ENCODE measurements at regions not wholly inside any gene's neighbourhood (a gene's known extent, or its start where the extent isn't known, plus 50 kb on each side); places are given as distances from the start of the nearest gene placed in this dataset.

- CTCF ChIA-PET: interaction anchor here (0.7 to 1.9 kb wide), 3 partner anchors 15 to 35 kb away, joined by 3 to 4 read pairs (median 3); no protein-coding TSS in a partner anchor
- DNase-seq: no peak
- H3K36me3 Mint-ChIP-seq (ENCODE audit: insufficient read depth, unreplicated experiment): no peaks in the 10 kb centered on the region
- intact Hi-C loops (cut with micrococcal nuclease; ENCODE audit: unreplicated experiment): no loop called here
- no TSS peak for BruUV-seq (replicated peaks)
- no peak overlapping the region for H3K27ac Mint-ChIP-seq (ENCODE audit: unreplicated experiment)
- peaks cover 16% of the 10 kb centered on the region for H3K4me1 Mint-ChIP-seq (ENCODE audit: low read depth, unreplicated experiment)
- H3K4me3 Mint-ChIP-seq (ENCODE audit: low read depth, unreplicated experiment): no peak overlapping the region
- H3K9me3 Mint-ChIP-seq (ENCODE audit: low read depth, unreplicated experiment): no peaks in the 10 kb centered on the region
- H3K27me3 Mint-ChIP-seq (ENCODE audit: unreplicated experiment): peaks cover 62% of the 10 kb centered on the region
- no peak for TF ChIP-seq CTCF (IDR thresholded peaks at IDR 0.05; ENCODE audit: unreplicated experiment)
Observed at GRCh38 chr6:37559050-37559449, 59.4 kb upstream of the CCDC167 start.

GRCh38 chr6:37558646-37559045 is 59.0 kb upstream of the CCDC167 start:
- CTCF ChIA-PET: interaction anchor here (1.2 to 1.9 kb wide), 2 partner anchors 15 to 21 kb away, joined by 3 to 4 read pairs; no protein-coding TSS in a partner anchor
- no peak for TF ChIP-seq CTCF (IDR thresholded peaks at IDR 0.05; ENCODE audit: unreplicated experiment)

DNA sequence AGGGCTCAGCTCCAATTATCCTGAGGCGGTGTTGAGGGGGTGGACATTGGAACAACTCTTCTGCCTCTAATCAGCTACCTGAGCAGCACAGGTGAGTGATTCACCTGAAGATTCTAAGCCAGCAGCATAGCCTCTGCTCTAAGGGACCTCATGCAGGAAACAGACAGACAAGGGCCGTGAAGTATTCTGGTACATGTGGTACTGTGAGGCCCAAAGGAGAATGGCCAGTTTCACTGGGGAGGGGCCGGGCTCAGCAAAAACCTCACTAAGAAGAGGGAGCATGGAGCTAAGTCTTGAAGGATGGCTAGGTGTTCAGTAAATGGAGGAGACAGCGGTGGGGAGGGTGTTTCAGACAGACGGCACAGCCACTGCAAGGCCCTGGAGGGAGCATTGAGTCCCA is 58.5 kb upstream of the CCDC167 start:
- Mint-ChIP-seq H3K9me3 (ENCODE audit: low read depth, unreplicated experiment) (no peaks in the 10 kb centered on the region), H3K36me3 (ENCODE audit: insufficient read depth, unreplicated experiment) (no peaks in the 10 kb centered on the region), H3K4me1 (ENCODE audit: low read depth, unreplicated experiment) (peaks cover 25% of the 10 kb centered on the region), H3K4me3 (ENCODE audit: low read depth, unreplicated experiment) (no peak overlapping the region), H3K27me3 (ENCODE audit: unreplicated experiment) (peaks cover 54% of the 10 kb centered on the region), H3K27ac (ENCODE audit: unreplicated experiment) (no peak overlapping the region)
- DNase-seq: no peak
- intact Hi-C loops (cut with micrococcal nuclease; ENCODE audit: unreplicated experiment): no loop called here
- no TSS peak for BruUV-seq (replicated peaks)
- CTCF ChIA-PET: interaction anchor here (1.2 kb wide), 1 partner anchor 14 kb away, joined by 3 read pairs; no protein-coding TSS in a partner anchor
- no peak for TF ChIP-seq CTCF (IDR thresholded peaks at IDR 0.05; ENCODE audit: unreplicated experiment)

More at GRCh38 chr6:37558646-37559045, 59.0 kb upstream of the CCDC167 start:
- BruUV-seq (replicated peaks): no TSS peak
- Mint-ChIP-seq H3K27me3 (ENCODE audit: unreplicated experiment) (peaks cover 58% of the 10 kb centered on the region), H3K4me3 (ENCODE audit: low read depth, unreplicated experiment) (no peak overlapping the region), H3K4me1 (ENCODE audit: low read depth, unreplicated experiment) (peaks cover 20% of the 10 kb centered on the region), H3K36me3 (ENCODE audit: insufficient read depth, unreplicated experiment) (no peaks in the 10 kb centered on the region), H3K27ac (ENCODE audit: unreplicated experiment) (no peak overlapping the region), H3K9me3 (ENCODE audit: low read depth, unreplicated experiment) (no peaks in the 10 kb centered on the region)
- intact Hi-C loops (cut with micrococcal nuclease; ENCODE audit: unreplicated experiment): no loop called here
- DNase-seq: no peak

DNA sequence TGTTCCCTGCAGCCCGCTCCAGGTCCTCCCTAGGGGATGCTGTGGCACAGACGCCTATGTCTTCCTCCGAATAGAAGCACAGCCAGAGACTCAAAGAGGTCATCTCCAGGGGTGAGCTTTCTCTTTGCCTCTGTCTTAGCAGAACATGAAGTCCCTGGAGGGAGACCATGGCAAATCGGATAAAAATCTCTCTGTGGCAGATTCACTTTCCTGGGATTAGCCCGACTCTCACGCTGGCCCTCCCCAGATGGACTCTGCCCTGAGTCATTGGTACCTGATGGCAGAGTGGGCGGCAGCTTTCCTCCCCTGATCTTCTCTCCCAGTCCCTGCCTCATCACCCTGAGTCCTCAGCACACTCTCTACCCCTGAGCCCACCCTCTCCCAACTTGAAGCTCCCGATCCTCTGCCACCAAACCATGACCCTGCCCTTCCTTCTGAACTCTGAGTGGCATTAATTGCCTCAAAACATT is 58.0 kb upstream of the CCDC167 start:
- TF ChIP-seq CTCF (IDR thresholded peaks at IDR 0.05; ENCODE audit: unreplicated experiment): no peak
- CTCF ChIA-PET: no interaction called here
- Mint-ChIP-seq H3K36me3 (ENCODE audit: insufficient read depth, unreplicated experiment) (no peaks in the 10 kb centered on the region), H3K9me3 (ENCODE audit: low read depth, unreplicated experiment) (no peaks in the 10 kb centered on the region), H3K27ac (ENCODE audit: unreplicated experiment) (no peak overlapping the region), H3K4me3 (ENCODE audit: low read depth, unreplicated experiment) (no peak overlapping the region), H3K27me3 (ENCODE audit: unreplicated experiment) (peaks cover 49% of the 10 kb centered on the region), H3K4me1 (ENCODE audit: low read depth, unreplicated experiment) (peaks cover 27% of the 10 kb centered on the region)
- BruUV-seq (replicated peaks): no TSS peak
- intact Hi-C loops (cut with micrococcal nuclease; ENCODE audit: unreplicated experiment): no loop called here
- no peak for DNase-seq

Data from Calu3 (cell line).